Retinal pigment epithelial cell (primary cell): ENCODE measurements at regions not wholly inside any gene's neighbourhood (a gene's known extent, or its start where the extent isn't known, plus 50 kb on each side); places are given as distances from the start of the nearest gene placed in this dataset.

ENCODE experiments used
- DNase-seq: peaks from one replicate; pipeline ENCODE4 v3.0.0-alpha.2; 2010; ENCODE audit warnings: low read depth
- H3K4me3 ChIP-seq: 2 replicates; pipeline ENCODE4 v1.5.1; 2011; ENCODE audit warnings: mild to moderate bottlenecking, low read length, control low read depth, moderate library complexity
- TF ChIP-seq, protein P1 (sequence below): conservative IDR thresholded peaks from 2 replicates; pipeline ENCODE4 v1.5.1; 2011; ENCODE audit warnings: low read depth, low read length, control low read depth, inconsistent platforms

DNA sequence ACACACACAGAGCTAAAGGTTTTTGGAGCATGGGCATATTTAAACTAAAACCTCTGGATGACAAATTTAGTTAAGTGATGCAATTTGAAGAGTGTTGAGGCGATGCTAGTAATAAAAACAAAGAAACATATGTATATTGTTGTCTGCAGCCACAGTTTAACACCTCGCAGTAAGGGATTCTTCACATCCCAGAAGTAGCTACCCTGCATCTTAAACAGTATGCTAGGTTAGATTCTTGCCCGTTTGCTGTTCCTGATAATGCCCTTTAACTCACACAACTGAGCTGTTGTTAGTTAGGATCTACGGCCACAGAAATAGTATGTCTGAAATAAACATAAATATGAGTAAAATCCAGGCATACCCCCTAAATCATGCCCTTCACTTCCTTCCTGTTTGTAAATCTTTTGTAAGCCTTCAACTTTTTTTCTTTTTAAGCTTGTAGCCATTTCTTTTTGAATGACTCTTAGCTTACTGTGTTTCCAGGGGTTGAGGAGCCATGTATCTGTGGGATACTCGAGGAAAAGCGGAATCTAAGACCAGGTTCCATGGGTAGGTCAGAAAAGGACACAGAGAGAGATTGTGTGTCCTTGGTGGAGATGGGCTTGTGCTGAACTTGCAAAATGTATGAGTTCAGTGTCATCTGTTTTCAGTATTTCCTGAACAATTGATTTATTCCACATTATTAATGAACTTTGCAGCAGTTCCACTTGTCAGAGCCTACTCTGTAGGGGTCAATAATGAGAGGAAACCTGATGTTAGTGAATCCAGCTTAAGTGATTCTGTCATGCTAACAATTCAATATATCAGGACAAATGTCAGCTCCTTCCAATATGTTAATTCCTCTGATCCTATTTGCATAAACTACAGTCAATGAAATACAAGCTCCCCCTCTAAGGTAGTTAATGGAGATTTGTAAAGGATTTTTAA, 349.6 kb downstream of the GPAT3 start:
- no peak for DNase-seq
- no peak overlapping the region for H3K4me3 ChIP-seq
- TF ChIP-seq, protein P1, sequence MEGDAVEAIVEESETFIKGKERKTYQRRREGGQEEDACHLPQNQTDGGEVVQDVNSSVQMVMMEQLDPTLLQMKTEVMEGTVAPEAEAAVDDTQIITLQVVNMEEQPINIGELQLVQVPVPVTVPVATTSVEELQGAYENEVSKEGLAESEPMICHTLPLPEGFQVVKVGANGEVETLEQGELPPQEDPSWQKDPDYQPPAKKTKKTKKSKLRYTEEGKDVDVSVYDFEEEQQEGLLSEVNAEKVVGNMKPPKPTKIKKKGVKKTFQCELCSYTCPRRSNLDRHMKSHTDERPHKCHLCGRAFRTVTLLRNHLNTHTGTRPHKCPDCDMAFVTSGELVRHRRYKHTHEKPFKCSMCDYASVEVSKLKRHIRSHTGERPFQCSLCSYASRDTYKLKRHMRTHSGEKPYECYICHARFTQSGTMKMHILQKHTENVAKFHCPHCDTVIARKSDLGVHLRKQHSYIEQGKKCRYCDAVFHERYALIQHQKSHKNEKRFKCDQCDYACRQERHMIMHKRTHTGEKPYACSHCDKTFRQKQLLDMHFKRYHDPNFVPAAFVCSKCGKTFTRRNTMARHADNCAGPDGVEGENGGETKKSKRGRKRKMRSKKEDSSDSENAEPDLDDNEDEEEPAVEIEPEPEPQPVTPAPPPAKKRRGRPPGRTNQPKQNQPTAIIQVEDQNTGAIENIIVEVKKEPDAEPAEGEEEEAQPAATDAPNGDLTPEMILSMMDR = no peak

DNA sequence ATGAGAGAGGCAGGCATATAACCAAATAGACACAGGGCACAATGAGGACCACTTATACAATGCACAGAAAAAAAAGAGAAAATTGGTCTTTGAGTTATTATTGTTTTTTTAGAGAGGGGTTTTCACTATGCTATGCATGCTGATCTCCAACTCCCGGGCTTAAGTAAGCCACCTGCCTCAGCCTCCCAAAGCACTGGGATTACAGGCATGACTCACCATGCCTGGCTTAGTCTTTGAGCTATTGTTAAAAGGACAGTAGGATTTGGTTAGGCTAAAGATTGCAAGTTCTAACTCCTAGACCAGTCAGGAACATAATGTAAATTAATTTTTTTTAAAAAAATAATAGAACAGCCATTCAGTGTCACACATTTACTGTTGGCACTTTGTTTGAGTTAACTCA, 340.1 kb downstream of the GPAT3 start:
- H3K4me3 ChIP-seq = no peak overlapping the region
- TF ChIP-seq, protein P1 = no peak
- peak; percentile 49 for DNase-seq

DNA sequence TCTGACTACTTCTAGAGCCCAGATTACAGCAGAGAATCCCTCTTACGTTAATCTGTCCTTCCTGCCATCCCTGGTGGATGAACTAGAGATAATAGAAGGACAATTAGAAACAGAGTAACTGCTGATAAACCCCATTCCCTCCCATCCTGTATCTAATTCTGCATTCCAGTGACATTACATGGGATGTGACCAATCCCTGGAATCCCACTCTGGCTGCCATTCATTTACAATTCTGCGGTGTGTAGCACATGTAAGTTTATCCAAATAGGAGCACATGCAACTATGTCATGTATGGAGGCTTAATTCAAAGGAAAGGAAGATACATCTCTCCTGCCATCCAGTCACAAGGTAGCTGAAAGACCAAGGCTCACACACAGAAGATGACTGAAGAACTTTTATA, 339.5 kb downstream of the GPAT3 start:
- TF ChIP-seq, protein P1 = no peak
- no peak for DNase-seq
- H3K4me3 ChIP-seq = no peak overlapping the region

DNA sequence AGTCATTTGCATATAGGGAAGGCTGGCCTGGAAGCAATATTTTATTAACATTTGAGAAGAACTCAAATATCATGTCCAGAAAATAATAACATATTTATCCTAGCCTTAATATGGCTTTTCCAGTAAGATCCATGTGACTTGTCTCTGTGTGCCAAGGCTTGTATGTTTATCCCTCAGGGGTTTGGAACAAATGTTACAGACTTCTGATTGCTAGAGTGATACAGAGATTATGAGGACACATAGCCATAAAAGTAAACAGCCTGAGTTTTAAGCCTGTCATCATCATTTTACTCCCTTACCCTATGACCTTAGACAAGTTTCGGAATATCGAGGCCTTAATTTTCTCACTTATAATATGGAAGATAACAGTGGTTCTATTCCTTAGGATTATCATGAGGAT, 338.1 kb downstream of the GPAT3 start:
- no peak overlapping the region for H3K4me3 ChIP-seq
- TF ChIP-seq, protein P1 = no peak
- DNase-seq = no peak

DNA sequence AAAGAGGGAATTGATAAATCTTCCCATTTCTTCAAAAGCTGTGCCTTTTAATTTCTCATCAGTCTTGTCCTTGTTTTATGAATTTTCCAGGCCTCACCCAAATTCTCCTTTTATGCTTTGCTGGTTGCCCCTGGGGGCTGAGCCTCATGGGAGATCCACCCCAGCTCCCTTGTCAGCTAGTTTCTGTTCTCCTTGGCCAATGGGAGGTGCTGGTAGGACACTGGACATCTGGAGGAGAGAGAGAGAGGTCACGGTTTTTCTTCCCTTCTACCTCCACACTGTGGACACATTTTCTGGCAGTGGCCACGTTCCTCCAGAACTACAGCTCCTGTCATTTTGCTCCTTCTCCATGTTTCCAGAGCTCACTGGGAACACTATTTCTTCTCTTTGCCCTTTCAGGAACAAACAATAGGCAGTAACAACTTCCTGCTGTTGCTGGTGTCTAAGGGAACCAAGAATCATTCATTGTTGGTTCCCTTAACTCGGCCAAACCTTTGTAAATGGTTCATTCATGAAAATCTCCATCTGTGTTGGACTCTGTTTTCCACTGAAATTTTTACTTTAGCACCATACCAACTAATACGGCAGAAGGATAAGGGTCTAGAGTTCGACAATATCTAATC, 334.5 kb downstream of the GPAT3 start:
- H3K4me3 ChIP-seq = no peak overlapping the region
- no peak for DNase-seq
- TF ChIP-seq, protein P1 = no peak

DNA sequence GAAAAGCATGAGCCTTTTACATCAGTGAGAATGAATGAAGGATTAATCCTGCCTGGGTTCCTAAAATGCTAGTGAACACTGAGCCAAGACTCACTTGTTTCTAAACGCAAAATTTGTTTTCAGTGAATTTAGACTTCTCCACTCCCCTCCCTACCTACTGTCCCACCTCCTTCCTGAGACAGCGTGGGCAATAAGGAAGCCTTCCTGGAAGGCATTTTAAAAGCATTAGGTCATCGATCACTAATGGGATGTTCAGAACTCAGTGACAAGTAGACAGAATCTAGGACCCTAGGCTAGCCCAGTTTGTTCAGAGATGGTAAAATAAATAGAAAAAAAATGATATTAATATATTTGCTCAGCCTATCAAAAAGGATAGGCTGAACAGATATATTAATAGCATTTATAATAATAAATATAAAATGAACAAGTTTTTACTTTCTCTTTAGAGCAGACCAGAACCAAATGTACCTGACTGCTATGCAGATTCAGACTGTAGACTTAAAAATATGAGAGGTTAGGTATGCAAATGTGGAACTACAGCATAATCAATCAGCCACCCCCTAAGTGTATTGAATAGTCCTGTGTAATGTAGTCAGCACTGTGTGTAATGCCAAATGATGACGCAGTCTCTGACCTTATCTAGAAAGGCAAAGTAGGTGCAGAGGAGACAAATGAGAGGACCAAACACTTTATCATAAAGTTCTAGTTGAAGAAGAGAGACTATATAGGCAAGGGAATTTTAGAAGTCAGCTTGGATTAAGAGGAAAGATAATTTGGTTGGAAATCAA, 331.1 kb downstream of the GPAT3 start:
- no peak overlapping the region for H3K4me3 ChIP-seq
- no peak for DNase-seq
- TF ChIP-seq, protein P1 = no peak
